Epithelial cell of prostate (primary cell): ENCODE measurements at regions not wholly inside any gene's neighbourhood (a gene's known extent, or its start where the extent isn't known, plus 50 kb on each side); places are given as distances from the start of the nearest gene placed in this dataset.
A peak's percentile ranks its signal among the peaks of the same experiment; 100 is the strongest.

Experiments
- DNase-seq: peaks from one replicate; pipeline ENCODE4 v3.0.0-alpha.2; 2011; ENCODE audit warnings: low read depth, low spot score
- H3K27ac ChIP-seq: fragments of 450-650 bp; 2 replicates; pipeline ENCODE4 v1.5.1; 2017; ENCODE audit warnings: mild to moderate bottlenecking

DNA sequence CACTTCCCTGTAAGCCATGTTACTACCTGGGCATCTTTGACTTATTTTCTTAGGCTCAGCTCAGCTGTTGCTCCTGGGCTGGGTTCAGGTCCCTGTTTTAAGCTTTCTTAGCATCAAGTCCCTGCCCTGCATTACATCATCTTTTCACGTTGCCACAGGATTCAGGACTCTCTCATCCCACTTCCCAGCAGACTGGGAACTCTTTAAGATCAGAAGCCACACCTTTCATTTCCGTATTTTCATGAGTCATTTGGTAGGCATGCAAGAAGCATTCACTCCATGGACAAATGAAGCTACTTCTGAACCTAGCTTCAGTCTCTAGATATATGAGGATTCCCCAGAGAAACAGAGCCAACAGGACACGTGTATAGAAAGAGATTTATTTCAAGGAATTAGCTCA, 726.8 kb downstream of the VRK1 start:
- H3K27ac ChIP-seq: peak overlapping the region; percentile 32
- peak; percentile 41 for DNase-seq

DNA sequence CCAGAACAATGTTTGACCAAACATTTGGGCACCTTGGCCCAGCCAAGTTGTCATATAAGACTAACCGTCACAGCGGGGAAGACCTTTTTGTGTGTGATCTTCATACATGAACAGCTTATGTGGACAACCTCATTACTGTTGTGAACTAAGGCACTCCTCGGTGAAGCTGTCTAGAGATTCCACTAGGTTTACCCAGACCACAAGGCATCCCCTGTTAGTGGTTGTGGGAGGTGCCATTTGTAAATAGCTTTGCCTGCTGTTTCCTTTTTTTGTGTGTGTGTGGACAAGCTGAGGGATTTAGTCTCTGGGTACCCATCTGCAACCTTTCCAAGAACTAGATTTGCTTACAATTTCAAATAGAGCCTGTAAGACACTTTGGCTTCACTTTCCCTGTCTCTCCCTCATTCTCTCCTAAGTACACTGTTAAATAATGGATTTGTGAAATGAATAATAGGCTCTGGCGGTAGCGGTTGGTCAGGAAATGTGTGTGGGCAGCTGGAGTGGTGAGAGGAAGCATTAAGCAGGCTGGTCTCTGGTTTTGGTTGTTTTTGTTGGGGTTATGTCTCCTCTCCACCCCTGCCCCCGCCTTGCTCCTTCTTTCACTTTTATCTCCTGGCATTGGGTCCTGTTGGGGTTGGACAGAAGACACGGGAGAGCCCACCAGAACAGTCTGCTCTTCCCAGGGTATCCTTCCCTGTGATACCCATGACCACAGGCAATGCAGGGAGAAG, 727.6 kb downstream of the VRK1 start:
- DNase-seq: no peak
- no peak overlapping the region for H3K27ac ChIP-seq

DNA sequence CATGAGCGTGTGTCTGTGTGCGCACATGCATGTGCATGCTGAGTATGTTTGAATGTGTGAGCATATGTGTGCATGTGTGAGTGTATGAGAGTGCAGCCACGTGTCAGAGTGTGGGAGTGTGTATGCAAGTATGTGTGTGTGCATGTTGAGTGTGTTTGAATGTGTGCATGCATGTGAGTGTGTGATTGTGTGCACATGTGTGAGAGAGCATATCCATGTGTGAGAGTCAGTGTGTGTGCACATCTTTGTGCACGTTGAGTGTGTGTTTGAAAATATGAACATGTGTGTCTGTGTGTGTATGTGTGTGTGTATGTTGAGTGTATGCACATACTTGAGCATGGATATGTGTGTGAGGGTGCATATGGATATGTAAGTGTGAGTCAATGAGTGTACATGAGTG, 730.8 kb downstream of the VRK1 start:
- DNase-seq: no peak
- H3K27ac ChIP-seq: no peak overlapping the region

DNA sequence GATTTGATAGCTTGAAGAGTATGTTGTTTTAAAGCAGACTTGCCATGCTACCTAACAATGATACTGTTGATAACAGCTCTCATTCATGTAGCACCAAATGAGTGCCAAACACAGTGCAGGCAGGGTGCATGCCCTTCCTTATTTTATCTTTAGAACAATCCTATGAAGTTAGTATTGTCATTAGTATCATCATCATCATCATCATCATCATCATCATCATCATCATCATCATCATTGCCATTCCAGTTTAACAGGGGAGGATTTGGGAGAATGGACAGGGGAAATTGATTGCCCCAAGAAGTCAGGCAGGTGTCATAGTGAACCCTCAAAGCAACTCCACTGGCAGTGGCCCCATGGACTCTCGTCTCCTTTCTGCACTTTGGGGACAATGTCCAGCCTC, 734.9 kb downstream of the VRK1 start:
- no peak overlapping the region for H3K27ac ChIP-seq
- DNase-seq: no peak

DNA sequence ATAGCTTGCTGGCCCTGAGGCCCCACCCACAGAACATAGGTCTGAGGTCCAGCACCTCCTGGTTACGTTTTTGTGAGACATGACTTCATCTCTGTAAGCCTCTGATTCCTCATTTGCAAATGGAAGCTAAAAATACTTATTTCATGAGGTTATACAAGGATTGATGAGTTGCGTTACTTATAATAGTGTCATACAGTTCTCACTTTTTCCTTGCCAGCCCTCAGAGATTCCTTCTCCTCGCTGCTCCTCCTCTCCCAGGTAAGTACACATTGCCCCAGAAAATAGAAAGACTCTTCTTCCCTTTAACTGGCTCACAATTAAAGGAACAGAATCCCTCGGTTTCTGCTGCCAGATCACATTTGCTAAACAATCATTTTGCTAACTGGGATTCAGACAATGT, 739.2 kb downstream of the VRK1 start:
- no peak overlapping the region for H3K27ac ChIP-seq
- no peak for DNase-seq

DNA sequence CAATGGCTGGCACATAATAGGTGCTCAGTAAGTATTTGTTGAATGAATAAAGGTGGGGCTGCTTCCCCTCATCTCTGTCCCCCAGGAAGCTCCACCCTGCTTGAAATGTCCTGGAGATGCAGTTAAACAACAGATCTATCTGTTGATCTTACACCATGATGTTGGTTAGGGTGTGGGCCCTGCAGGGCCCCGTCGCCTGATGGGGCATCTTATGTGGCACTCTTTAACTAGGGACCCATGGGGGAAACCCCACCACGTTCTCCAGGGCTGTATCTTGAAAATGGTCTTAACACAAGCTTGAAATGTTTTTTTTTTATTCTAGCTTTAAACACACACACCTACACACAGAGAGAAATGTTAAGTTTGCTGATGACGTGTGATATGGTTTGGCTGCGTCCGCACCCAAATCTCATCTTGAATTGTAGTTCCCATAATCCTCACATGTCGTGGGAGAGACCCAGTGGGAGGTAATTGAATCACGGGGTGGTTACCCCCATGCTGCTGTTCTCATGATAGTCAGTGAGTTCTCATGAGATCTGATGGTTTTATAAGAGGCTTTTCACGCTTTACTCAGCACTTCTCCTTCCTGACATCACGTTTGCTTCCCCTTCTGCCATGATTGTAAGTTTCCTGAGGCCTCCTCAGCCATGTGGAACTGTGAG, 741.7 kb downstream of the VRK1 start:
- no peak overlapping the region for H3K27ac ChIP-seq
- DNase-seq: no peak

DNA sequence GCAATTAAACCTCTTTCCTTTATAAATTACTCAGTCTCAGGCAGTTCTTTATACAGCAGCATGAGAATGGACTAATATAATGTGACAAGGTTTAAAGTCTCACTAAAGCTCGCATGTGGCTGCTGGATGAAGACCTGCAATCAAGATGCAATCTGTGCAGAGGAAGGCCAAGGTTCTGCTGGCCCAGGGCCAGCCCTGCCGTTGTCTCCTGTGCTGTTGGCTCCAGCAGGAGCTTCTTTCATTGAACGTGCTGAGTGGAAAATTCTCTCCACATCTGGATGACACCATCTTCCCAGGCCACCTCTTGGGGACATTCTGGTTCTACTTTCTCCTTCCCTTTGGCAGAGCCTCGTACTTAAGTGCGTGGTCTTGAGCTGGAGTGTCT, 742.2 kb downstream of the VRK1 start:
- no peak overlapping the region for H3K27ac ChIP-seq
- DNase-seq: no peak

DNA sequence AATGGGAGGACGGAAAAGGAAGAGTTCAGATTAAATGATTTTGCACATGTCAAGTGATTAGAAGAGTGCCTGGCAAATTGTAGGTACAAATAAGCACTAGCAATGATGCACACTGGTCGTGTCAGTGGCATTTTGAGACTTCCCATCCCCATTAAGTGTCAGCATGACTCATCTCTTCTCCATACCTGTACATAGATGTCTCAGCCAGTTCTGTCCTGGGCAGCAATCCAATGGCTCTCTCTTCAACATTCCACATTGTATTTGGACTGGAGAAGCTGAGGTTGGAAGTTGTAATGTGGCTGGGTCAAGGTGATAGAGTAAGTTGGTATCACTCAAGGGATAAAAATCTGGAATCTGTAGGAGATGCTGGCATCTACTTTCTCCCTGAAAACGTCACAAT, 742.7 kb downstream of the VRK1 start:
- DNase-seq: no peak
- no peak overlapping the region for H3K27ac ChIP-seq

DNA sequence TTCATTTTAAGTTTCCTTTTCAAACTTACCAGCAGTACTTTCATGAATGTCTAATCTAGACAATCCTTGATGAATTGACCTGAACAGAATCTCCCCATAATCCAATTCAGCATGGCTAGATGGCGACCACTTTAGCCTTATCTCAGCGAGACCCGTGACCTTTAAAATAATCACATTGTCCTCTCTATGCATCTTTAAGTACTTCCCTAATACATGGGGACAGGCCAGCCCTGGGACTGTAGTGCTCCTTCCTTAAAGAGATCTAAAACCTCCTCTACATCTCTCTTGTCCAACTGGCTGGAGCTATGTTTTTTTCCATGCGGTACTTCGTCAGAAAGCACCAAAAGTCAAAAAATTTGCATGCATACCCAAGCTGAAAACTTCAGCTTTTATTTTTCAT, 746.0 kb downstream of the VRK1 start:
- H3K27ac ChIP-seq: no peak overlapping the region
- DNase-seq: no peak

DNA sequence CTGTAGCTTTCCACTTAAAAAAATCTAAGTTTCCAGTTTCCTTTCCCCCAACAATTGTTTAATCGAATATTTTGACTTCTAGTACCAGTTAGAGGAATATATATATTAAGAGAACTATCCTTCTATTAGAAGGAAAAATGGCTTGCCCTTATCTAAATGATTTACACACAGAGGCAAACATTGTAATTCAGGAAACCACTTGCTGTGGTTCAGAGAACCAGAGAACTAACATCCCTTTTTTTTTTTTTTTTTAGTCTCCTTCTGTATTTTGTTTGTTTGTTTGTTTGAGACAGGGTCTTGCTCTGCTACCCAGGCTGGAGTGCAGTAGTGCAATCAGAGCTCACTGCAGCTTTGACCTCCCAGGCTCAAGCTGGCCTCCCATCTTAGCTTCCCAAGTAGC, 746.6 kb downstream of the VRK1 start:
- H3K27ac ChIP-seq: no peak overlapping the region
- no peak for DNase-seq

DNA sequence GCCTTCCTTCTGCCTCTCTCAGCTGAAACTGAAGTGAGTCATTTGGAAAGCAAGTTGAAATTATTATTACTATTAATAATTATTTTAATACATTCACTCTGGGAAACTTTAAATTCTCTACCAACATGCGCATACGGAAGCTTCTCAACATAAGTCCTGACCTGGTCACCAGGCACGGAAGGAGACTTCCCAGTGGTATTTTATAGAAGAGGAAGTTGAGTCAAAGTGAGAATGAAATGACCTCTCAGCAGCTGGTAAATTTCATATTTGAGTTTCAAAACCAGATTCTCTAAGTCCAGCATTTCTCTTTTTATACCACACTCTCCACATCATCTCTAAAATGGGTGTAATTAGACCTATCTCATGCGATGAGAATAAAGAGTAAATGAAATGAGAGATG, 747.4 kb downstream of the VRK1 start:
- no peak overlapping the region for H3K27ac ChIP-seq

DNA sequence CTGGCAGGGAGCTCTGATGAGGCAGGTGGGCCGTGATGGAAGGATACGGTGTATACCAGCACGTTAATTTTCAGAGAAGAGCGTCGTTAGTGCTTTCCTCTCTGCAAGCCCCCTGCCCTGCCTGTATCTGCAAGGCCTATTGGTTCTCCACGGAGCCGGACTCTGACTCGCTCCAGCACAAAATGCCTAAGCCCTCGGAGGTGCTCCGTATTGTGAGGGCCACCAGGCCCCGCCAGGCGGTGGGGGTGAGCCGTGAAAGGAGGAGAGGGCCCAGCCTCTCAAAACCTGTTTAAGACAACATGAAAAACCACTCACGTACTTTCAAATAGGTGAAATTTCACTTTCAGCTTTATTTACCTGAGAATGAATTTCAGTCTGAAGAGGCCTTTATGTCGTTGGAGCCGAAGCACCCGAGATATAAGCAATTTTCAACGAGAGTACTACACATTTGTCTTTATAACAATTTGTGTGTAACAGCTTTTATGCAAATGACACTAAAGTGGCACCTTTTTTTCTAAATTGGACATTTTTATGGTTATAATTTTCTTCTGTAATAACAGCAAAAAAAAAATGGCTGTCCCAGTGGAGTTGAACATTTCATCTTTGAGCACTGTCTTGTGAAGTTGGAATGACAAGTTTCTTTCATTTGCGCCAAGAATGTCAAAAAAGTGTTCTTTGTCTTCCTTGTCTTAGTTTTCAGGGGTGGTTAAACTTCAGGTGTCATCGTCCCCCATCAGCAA, 749.5 kb downstream of the VRK1 start:
- no peak overlapping the region for H3K27ac ChIP-seq
- no peak for DNase-seq

More for the DNA sequence above, 747.4 kb downstream of the VRK1 start:
- no peak for DNase-seq

DNA sequence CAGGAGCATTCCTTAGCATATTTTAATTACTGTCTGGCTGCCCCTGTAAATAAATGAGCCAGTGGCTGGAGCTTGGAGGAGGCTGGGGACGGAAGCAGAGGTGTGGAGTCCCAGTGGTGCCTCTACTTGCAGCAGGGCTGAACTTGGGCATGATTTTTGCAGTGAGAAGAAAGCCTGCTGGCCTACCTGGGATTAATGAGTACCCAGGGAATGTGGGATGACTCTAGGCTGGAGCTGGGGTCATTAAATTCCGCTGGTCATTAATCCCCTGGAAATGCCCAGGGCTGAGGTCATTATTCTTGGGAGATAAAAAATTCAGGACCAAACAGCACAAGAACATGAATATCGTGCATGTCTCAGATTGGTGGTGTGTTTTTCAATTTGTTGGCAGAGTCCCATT, 753.3 kb downstream of the VRK1 start:
- no peak for DNase-seq
- no peak overlapping the region for H3K27ac ChIP-seq

DNA sequence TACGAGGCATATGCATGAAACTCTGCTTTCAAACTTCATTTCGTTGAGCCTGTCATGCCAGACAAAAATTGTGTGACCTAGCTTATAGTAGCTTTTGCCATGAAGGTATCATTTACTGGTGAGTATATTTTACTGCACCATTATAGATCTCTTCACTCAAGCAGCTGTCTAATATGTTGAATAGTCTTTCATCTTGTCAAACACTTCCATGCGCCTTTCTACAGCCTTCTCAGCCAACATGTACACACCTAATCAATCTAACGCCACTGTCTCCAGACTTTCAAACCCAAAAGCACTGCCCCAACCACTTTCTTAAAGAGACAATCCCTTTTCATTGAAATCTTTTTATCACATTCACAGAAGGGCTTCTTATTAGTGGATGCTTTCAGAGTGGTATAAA, 757.4 kb downstream of the VRK1 start:
- DNase-seq: no peak
- no peak overlapping the region for H3K27ac ChIP-seq

DNA sequence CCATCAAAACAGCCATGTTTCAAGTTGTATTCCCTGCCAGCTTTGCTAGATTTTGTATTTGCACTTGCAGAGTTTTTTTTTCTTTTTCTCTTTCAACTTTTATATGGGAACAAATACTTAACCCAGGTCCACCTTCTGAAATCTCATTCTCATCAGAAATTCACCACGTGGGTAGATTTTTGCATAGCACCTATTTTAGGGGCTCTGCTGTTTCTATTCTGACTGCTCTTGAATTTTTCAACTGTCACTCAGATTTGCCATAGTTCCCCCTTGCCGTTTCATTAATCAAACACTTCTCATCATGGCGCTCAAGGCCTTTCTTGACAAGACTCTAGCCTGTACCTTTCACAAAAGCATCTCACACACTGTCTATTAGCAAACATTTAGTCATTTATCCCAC, 767.2 kb downstream of the VRK1 start:
- no peak for DNase-seq
- H3K27ac ChIP-seq: no peak overlapping the region

DNA sequence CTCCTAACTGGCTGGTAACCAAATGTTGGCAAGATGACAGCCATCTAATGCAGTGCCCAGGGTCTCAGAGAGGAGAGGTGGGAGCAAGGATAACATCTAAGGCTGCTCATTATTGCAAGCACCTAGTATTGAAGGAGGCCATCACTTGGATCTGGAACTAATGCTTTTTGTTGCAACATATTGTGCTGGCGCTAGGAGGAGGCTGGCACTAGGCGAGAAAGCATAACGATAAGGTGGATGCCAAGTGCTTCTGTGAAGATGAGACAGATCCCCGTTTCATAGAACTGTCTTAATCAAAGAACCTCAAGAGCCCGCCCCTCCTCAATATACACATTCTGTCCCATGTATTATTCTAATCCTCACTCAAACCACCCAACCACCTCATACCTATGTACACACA, 774.0 kb downstream of the VRK1 start:
- no peak for DNase-seq

DNA sequence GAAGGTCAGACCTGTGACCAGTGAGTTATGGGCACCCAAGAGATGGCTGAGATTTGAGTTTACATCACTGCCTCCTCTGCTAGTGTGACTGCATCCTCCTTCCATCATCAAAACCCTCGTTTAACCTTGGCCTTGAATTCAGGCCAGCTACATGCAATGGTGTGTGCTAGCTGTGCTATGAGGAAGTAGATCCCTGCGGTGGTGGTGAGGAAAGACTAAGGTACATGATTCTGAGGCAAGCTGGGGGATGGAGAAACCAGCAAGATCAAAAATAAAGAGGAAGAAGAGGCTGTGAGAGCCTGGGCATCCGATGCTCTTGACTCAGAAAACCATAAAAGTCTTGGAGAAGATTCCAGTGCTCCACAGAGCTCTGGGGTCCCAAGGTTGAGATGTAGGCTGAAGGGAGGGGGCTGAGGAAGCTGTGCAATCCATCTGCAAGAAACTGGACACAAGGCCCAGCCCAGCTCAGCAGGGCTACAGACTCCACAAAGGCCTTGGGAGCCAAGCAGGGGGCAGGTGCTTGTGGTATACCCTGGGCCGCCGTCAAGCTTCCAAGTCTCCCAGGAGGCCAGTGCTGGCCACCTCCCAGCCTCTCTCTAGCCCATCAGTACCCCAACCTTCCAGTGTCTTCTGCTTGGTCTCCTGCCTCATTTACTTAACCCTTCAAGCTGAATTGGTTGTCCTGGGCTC, 774.8 kb downstream of the VRK1 start:
- no peak for DNase-seq
- H3K27ac ChIP-seq: no peak overlapping the region

More for the DNA sequence above, 774.0 kb downstream of the VRK1 start:
- no peak overlapping the region for H3K27ac ChIP-seq

DNA sequence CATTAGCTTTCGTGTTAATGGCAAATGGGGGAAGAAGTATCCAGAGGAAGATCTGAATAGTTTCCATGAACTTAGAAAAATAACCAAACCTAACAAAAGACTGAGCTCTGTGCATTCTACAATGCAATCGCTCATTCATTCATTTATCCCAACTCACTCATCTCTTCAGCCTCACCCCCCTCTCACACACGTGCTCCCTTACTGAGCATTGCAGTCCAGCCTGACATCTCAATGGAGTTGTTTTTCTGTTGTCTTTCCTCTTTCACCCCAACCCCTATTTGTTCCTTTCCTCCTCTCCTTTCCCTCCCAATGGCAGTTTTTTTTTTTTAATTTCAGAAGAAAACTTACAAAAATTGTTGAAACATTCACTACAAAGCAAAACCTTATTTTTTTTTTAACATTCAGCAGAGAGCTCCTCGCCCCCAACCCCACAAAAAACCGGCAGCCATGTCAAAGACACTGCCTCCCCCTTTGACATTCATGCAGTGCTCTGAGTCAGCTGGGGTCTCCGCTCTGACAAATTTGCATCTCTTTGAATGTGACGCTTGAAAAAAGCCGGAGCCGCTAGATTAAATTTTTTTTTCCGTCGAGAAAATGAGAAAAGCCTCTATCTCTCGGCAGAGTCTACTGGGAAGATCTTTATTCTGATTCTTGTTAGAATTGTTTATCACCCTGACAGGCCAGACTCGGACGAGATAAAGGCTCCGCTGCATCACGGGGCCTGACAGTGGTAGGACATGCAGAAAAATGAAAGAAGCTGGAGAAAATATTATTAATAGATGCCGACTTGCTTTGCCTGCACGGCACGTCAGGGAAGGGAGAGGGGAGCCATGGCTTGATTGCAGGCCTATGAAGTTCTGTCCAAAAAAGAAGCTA, 775.6 kb downstream of the VRK1 start:
- no peak for DNase-seq
- no peak overlapping the region for H3K27ac ChIP-seq

DNA sequence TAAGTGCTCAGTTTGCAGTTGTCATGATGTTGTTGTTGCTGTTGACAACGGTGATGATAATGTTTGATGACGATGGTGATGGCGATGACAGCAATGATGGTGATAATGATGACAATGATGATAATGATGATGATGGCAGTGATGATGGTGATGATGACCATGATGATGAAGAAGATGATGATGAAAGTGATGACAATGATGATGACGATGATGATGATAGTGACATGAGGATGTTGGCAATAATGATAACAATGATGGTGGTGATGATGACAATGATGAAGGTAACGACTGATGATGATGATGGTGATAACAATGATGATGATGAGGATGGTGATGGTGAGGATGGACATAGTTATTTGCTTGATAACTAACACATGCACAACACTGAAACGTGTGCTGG, 778.5 kb downstream of the VRK1 start:
- no peak overlapping the region for H3K27ac ChIP-seq
- no peak for DNase-seq

DNA sequence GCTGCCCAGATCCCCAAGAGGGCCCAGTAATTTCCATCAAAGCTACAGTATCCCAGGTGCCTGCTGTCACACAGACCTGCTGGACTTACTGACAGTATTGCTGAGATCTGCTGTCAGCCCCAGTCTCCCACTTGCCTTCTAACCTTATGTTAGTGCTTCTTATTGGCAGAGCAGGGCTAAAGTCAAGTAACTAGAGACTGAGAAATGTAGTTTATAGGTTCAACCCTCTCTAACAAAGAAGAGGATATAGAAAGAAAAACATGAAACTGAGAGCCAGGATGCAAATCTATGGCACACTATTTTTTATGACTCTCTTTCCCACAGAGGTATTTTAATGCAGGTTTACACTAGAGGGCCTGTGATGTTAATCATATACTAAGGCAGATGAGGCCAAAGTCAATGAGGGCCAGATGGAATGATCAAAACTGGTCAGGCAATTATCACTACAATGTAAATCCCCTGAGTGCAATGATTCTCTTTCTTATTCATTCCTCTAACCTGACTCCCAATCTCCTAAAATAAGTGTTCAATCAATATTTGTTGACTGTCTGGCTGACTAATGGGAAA, 781.9 kb downstream of the VRK1 start:
- H3K27ac ChIP-seq: no peak overlapping the region

More for the DNA sequence above, 781.9 kb downstream of the VRK1 start:
- no peak for DNase-seq
